HG02678 (cell line): ENCODE measurements at regions not wholly inside any gene's neighbourhood (a gene's known extent, or its start where the extent isn't known, plus 50 kb on each side); places are given as distances from the start of the nearest gene placed in this dataset.
"Not testable (repeated sequence)": the region's sequence is repeated elsewhere in the genome, so short reads cannot be mapped to it uniquely, and the experiment has no call there.

Experiments
- ATAC-seq: cut with Tn5 transposase; IDR thresholded peaks from one replicate; pipeline ENCODE4 v1.9.1; 2021; ENCODE audit warnings: mild to moderate bottlenecking, moderate library complexity; ENCODE audit not compliant: unreplicated experiment

- no peak for ATAC-seq
These were observed 87.1 kb upstream of the ZNF281 start for GRCh38 chr1:200496937-200497336.

GRCh38 chr1:200495901-200496300 is 86.1 kb upstream of the ZNF281 start:
- no peak for ATAC-seq

GRCh38 chr1:200493344-200493743 is 83.5 kb upstream of the ZNF281 start:
- ATAC-seq, result no peak

GRCh38 chr1:200491103-200491502 is 81.3 kb upstream of the ZNF281 start:
- no peak for ATAC-seq

GRCh38 chr1:200490183-200490582 is 80.3 kb upstream of the ZNF281 start:
- no peak for ATAC-seq

- ATAC-seq, result peak; percentile 63
These were observed 78.7 kb upstream of the ZNF281 start for GRCh38 chr1:200488375-200489165.

GRCh38 chr1:200487650-200488049 is 77.8 kb upstream of the ZNF281 start:
- no peak for ATAC-seq

- ATAC-seq, result no peak
These were observed 76.8 kb upstream of the ZNF281 start for GRCh38 chr1:200486634-200487033.

GRCh38 chr1:200484438-200484946 is 74.7 kb upstream of the ZNF281 start:
- ATAC-seq, result not testable (repeated sequence)

- peak; percentile 99 for ATAC-seq
These were observed 73.8 kb upstream of the ZNF281 start for GRCh38 chr1:200483491-200484143.

GRCh38 chr1:200480964-200481363 is 71.1 kb upstream of the ZNF281 start:
- ATAC-seq, result no peak

- no peak for ATAC-seq
These were observed 70.0 kb upstream of the ZNF281 start for GRCh38 chr1:200479816-200480215.

- no peak for ATAC-seq
These were observed 69.2 kb upstream of the ZNF281 start for GRCh38 chr1:200478945-200479558.

GRCh38 chr1:200478239-200478623 is 68.4 kb upstream of the ZNF281 start:
- no peak for ATAC-seq

- no peak for ATAC-seq
These were observed 64.8 kb upstream of the ZNF281 start for GRCh38 chr1:200474633-200475032.

GRCh38 chr1:200473698-200474371 is 64.0 kb upstream of the ZNF281 start:
- ATAC-seq, result peak; percentile 76

- ATAC-seq, result no peak
These were observed 61.9 kb upstream of the ZNF281 start for GRCh38 chr1:200471739-200472138.

GRCh38 chr1:200468264-200469001 is 58.6 kb upstream of the ZNF281 start:
- ATAC-seq, result no peak

- ATAC-seq, result no peak
These were observed 55.1 kb upstream of the ZNF281 start for GRCh38 chr1:200464784-200465400.
